H9 (cell line): ENCODE measurements at regions not wholly inside any gene's neighbourhood (a gene's known extent, or its start where the extent isn't known, plus 50 kb on each side); places are given as distances from the start of the nearest gene placed in this dataset.

Source experiments
- DNase-seq: peaks from one replicate; pipeline ENCODE4 v3.0.0-alpha.2; 2017
- H2AFZ ChIP-seq: one replicate; pipeline ENCODE4 v1.6.1; 2013; ENCODE audit warnings: mild to moderate bottlenecking, low read length, control low read depth, moderate library complexity
- H2AK5ac ChIP-seq: 2 replicates; pipeline ENCODE4 v1.6.1; 2013; ENCODE audit warnings: low read length, control low read depth, mixed read lengths; ENCODE audit not compliant: insufficient read length
- H2BK120ac ChIP-seq: one replicate; pipeline ENCODE4 v1.6.1; 2013; ENCODE audit warnings: low read depth, mild to moderate bottlenecking, low read length, control low read depth, inconsistent platforms; ENCODE audit not compliant: poor library complexity, severe bottlenecking
- H2BK12ac ChIP-seq: 2 replicates; pipeline ENCODE4 v1.6.1; 2013; ENCODE audit warnings: low read length, control low read depth, mixed read lengths, low read depth; ENCODE audit not compliant: insufficient read length
- H2BK15ac ChIP-seq: 2 replicates; pipeline ENCODE4 v1.6.1; 2013; ENCODE audit warnings: low read depth, low read length, control low read depth
- H2BK20ac ChIP-seq: one replicate; pipeline ENCODE4 v1.6.1; 2013; ENCODE audit warnings: low read depth, mild to moderate bottlenecking, low read length, control low read depth, inconsistent platforms; ENCODE audit not compliant: poor library complexity, severe bottlenecking
- H2BK5ac ChIP-seq: 2 replicates; pipeline ENCODE4 v1.6.1; 2013; ENCODE audit warnings: low read length, control low read depth, mixed read lengths; ENCODE audit not compliant: insufficient read length
- H3K14ac ChIP-seq: 2 replicates; pipeline ENCODE4 v1.6.1; 2013; ENCODE audit warnings: low read length, control low read depth; ENCODE audit not compliant: insufficient read depth
- H3K18ac ChIP-seq: 2 replicates; pipeline ENCODE4 v1.6.1; 2013; ENCODE audit warnings: low read depth, mild to moderate bottlenecking, mixed read lengths, low read length, control low read depth; ENCODE audit not compliant: insufficient read length
- H3K23ac ChIP-seq: 2 replicates; pipeline ENCODE4 v1.6.1; 2013; ENCODE audit warnings: low read length, control low read depth, mixed read lengths, low read depth; ENCODE audit not compliant: insufficient read length
- H3K23me2 ChIP-seq: 2 replicates; pipeline ENCODE4 v1.6.1; 2013; ENCODE audit warnings: low read depth, mild to moderate bottlenecking, mixed read lengths, low read length, control low read depth; ENCODE audit not compliant: insufficient read length, poor library complexity, severe bottlenecking
- H3K27ac ChIP-seq: 2 replicates; pipeline ENCODE4 v1.5.1; 2013; ENCODE audit warnings: low read length, control low read depth, mixed read lengths, low read depth; ENCODE audit not compliant: insufficient read length
- H3K27me3 ChIP-seq: 2 replicates; pipeline ENCODE4 v1.6.1; 2013; ENCODE audit warnings: low read length, control low read depth, inconsistent platforms; ENCODE audit not compliant: insufficient read depth
- H3K4ac ChIP-seq: 2 replicates; pipeline ENCODE4 v1.6.1; 2013; ENCODE audit warnings: low read depth, mild to moderate bottlenecking, control low read depth, inconsistent platforms, low read length, moderate library complexity
- H3K4me1 ChIP-seq: 2 replicates; pipeline ENCODE4 v1.6.1; 2013; ENCODE audit warnings: low read length, control low read depth, inconsistent platforms; ENCODE audit not compliant: insufficient read depth
- H3K4me2 ChIP-seq: 2 replicates; pipeline ENCODE4 v1.6.1; 2013; ENCODE audit warnings: low read length, control low read depth, mixed read lengths; ENCODE audit not compliant: insufficient read length, insufficient read depth
- H3K56ac ChIP-seq: 2 replicates; pipeline ENCODE4 v1.6.1; 2013; ENCODE audit warnings: low read depth, mild to moderate bottlenecking, mixed read lengths, low read length, control low read depth; ENCODE audit not compliant: insufficient read length
- H3K79me1 ChIP-seq: 2 replicates; pipeline ENCODE4 v1.6.1; 2013; ENCODE audit warnings: low read depth, mild to moderate bottlenecking, moderate library complexity, low read length, control low read depth, inconsistent platforms; ENCODE audit not compliant: insufficient read depth, poor library complexity, severe bottlenecking
- H3K79me2 ChIP-seq: 2 replicates; pipeline ENCODE4 v1.6.1; 2013; ENCODE audit warnings: low read length, control low read depth, inconsistent platforms; ENCODE audit not compliant: insufficient read depth
- H3K9ac ChIP-seq: 2 replicates; pipeline ENCODE4 v1.6.1; 2013; ENCODE audit warnings: low read length, control low read depth, mixed read lengths; ENCODE audit not compliant: insufficient read length; ENCODE audit errors: extremely low read depth
- H3K9me3 ChIP-seq: one replicate; pipeline ENCODE4 v1.6.1; 2013; ENCODE audit warnings: low read depth, low read length, inconsistent platforms; ENCODE audit not compliant: control insufficient read depth
- H3T11ph ChIP-seq: one replicate; pipeline ENCODE4 v1.6.1; 2013; ENCODE audit warnings: mild to moderate bottlenecking, low read length, control low read depth, inconsistent platforms
- H4K20me1 ChIP-seq: one replicate; pipeline ENCODE4 v1.6.1; 2013; ENCODE audit not compliant: control insufficient read depth, insufficient read length, insufficient read depth
- H4K5ac ChIP-seq: 2 replicates; pipeline ENCODE4 v1.6.1; 2013; ENCODE audit warnings: low read depth, mild to moderate bottlenecking, mixed read lengths, low read length, control low read depth; ENCODE audit not compliant: insufficient read length
- H4K8ac ChIP-seq: replicated peaks from 2 replicates; pipeline ENCODE4 v1.6.1; 2013; ENCODE audit warnings: low read length, control low read depth, mixed read lengths, low read depth; ENCODE audit not compliant: insufficient read length
- H4K91ac ChIP-seq: 2 replicates; pipeline ENCODE4 v1.6.1; 2013; ENCODE audit warnings: low read depth, mild to moderate bottlenecking, moderate library complexity, mixed read lengths, low read length, control low read depth; ENCODE audit not compliant: insufficient read length
- H3K27ac Mint-ChIP-seq, 3 experiments: 2 replicates in 2 of 3; 3 replicates in 1 of 3; pipeline ENCODE4 v1.8.0; 2020 to 2021; ENCODE audit warnings: mixed read lengths in 3 of 3, mild to moderate bottlenecking in 1 of 3, moderate library complexity in 1 of 3
- H3K27me3 Mint-ChIP-seq: 2 replicates; pipeline ENCODE4 v1.8.0; 2021; ENCODE audit warnings: low read depth, mild to moderate bottlenecking, moderate library complexity, mixed read lengths
- H3K36me3 Mint-ChIP-seq, 3 experiments: 2 replicates in 2 of 3; 3 replicates in 1 of 3; pipeline ENCODE4 v1.8.0; 2020 to 2021; ENCODE audit warnings: low read depth in 3 of 3, mixed read lengths in 3 of 3; ENCODE audit not compliant: insufficient read depth in 1 of 3
- H3K4me1 Mint-ChIP-seq, 2 experiments: 2 replicates each; pipeline ENCODE4 v1.8.0; 2020; ENCODE audit warnings: mixed read lengths in 2 of 2
- H3K4me3 Mint-ChIP-seq, 2 experiments: 2 replicates in 1 of 2; 3 replicates in 1 of 2; pipeline ENCODE4 v1.8.0; 2020 to 2021; ENCODE audit warnings: mild to moderate bottlenecking in 2 of 2, mixed read lengths in 2 of 2, moderate library complexity in 1 of 2
- H3K9me3 Mint-ChIP-seq, 2 experiments: 2 replicates in 1 of 2; 3 replicates in 1 of 2; pipeline ENCODE4 v1.8.0; 2020; ENCODE audit warnings: mild to moderate bottlenecking in 2 of 2, mixed read lengths in 2 of 2, moderate library complexity in 1 of 2
- CTCF ChIP-seq: fragments of 200-600 bp; sonication (generic); conservative IDR thresholded peaks from 3 replicates; pipeline ENCODE4 v1.8.0; 2021; ENCODE audit warnings: antibody characterized with exemption, mild to moderate bottlenecking
- WGBS: extraction: QIAGEN DNeasy Blood & Tissue Kit; methylation state at CpG from one replicate; pipeline ENCODE4 v1.1.7; 2013; ENCODE audit warnings: missing lambda C conversion rate, low lambda C conversion rate, mixed read lengths; ENCODE audit not compliant: insufficient read length; ENCODE audit errors: extremely low coverage; 5-methylcytosine and 5-hydroxymethylcytosine counted together

DNA sequence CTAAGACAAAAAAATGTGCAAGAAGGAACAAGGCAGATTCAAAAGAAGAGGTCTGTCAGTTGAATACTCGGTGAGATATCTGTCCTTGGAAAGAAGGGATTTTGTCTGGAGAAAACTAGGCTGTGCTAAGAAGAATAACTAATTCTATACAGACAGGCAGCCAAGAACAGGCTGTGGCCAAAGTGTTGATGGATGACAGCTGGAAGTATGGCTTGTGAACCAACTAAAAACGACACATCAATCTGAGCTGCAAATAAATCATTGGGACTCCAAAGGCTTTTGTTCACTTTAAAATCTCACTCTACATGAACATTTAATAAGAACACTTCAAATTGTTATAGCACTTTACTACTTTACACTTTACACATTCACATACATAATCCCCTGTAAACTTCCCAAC, 70.5 kb upstream of the IGSF1 start:
- Histone ChIP-seq H3K18ac (no peak overlapping the region), H4K91ac (no peak overlapping the region), H2BK12ac (no peak overlapping the region), H3K9me3 (no peaks in the 10 kb centered on the region), H4K20me1 (no peaks in the 10 kb centered on the region), H3K27ac (no peak overlapping the region), H3K4ac (no peak overlapping the region), H2BK15ac (no peak overlapping the region), H3K23ac (no peak overlapping the region), H3K9ac (no peak overlapping the region), H2BK5ac (no peak overlapping the region), H2AK5ac (no peak overlapping the region), H3K27me3 (no peaks in the 10 kb centered on the region), H3K4me2 (no peak overlapping the region), H2BK120ac (no peak overlapping the region), H3K23me2 (no peaks in the 10 kb centered on the region), H3K79me2 (no peaks in the 10 kb centered on the region), H3K56ac (no peak overlapping the region), H3K14ac (no peak overlapping the region), H2AFZ (no peak overlapping the region), H3T11ph (no peak overlapping the region), H3K4me1 (peaks cover 6% of the 10 kb centered on the region), H3K79me1 (no peaks in the 10 kb centered on the region), H4K8ac (no peak overlapping the region), H4K5ac (no peak overlapping the region), H2BK20ac (no peak overlapping the region)
- Mint-ChIP-seq H3K4me1 (peaks cover 8% of the 10 kb centered on the region in 2 experiments), H3K27ac (no peak overlapping the region), H3K9me3 (no peaks in the 10 kb centered on the region), H3K4me3 (no peak overlapping the region), H3K36me3 (peaks cover 0 to 7% (median 7%) of the 10 kb centered on the region in 3 experiments; a peak in 4 of 7 replicates), H3K27me3 (no peaks in the 10 kb centered on the region)
- DNase-seq, result no peak
- WGBS, result no CpG with 5 or more reads among the region's 2 CpGs
- TF ChIP-seq CTCF, result no peak
